IMR-90 (cell line): ENCODE measurements at regions not wholly inside any gene's neighbourhood (a gene's known extent, or its start where the extent isn't known, plus 50 kb on each side); places are given as distances from the start of the nearest gene placed in this dataset.
A peak's percentile ranks its signal among the peaks of the same experiment; 100 is the strongest.

Source experiments
- ATAC-seq: fragments of 200-7000 bp; cut with Tn5 transposase; 2 replicates; pipeline ENCODE4 v1.9.1; 2020; ENCODE audit warnings: low read depth, mild to moderate bottlenecking, moderate library complexity
- BruUV-seq: library from RNA; stranded (reverse); fragments of 400-500 nt; replicated peaks from 2 replicates; lab custom pipeline; 2021; lab: Mats Ljungman, UMichigan
- CTCF ChIA-PET: fragments of 300-600 bp; formaldehyde crosslinking; extraction: SDS; loops from one replicate; lab custom pipeline; 2021; ENCODE audit warnings: antibody characterized with exemption; lab: Yijun Ruan, JAX
- POLR2A ChIA-PET: fragments of 300-600 bp; sonication (Branson Sonifier 250); formaldehyde crosslinking; loops from one replicate; lab custom pipeline; 2022; ENCODE audit warnings: antibody characterized with exemption; ENCODE audit not compliant: unreplicated experiment; lab: Charles Lee
- DNase-seq: peaks from one replicate; pipeline ENCODE4 v3.0.0; 2013
- H2AFZ ChIP-seq: replicated peaks from 2 replicates; pipeline ENCODE3; 2013; ENCODE audit warnings: low read length, mild to moderate bottlenecking; ENCODE audit not compliant: poor library complexity
- H2AK5ac ChIP-seq: 2 replicates; pipeline ENCODE4 v1.6.1; 2013; ENCODE audit warnings: low read depth, low read length, inconsistent platforms
- H2AK9ac ChIP-seq: replicated peaks from 2 replicates; pipeline ENCODE3; 2013; ENCODE audit warnings: mild to moderate bottlenecking, low read depth, low read length, moderate library complexity; ENCODE audit not compliant: poor library complexity
- H2BK120ac ChIP-seq: 2 replicates; pipeline ENCODE4 v1.6.1; 2013; ENCODE audit warnings: low read depth, low read length, inconsistent platforms
- H2BK15ac ChIP-seq: 3 replicates; pipeline ENCODE4 v1.6.1; 2013; ENCODE audit warnings: low read depth, low read length, inconsistent platforms
- H2BK20ac ChIP-seq: 2 replicates; pipeline ENCODE4 v1.6.1; 2013; ENCODE audit warnings: low read depth, mild to moderate bottlenecking, inconsistent platforms, low read length, moderate library complexity
- H2BK5ac ChIP-seq: 2 replicates; pipeline ENCODE4 v1.6.1; 2013; ENCODE audit warnings: mild to moderate bottlenecking, low read depth, low read length, inconsistent platforms; ENCODE audit not compliant: poor library complexity, severe bottlenecking
- H3K14ac ChIP-seq: replicated peaks from 2 replicates; pipeline ENCODE4 v1.6.1; 2013; ENCODE audit warnings: low read depth, low read length, inconsistent platforms
- H3K18ac ChIP-seq: 2 replicates; pipeline ENCODE4 v1.6.1; 2013; ENCODE audit warnings: low read depth, low read length, control low read depth
- H3K23ac ChIP-seq: 2 replicates; pipeline ENCODE4 v1.6.1; 2013; ENCODE audit warnings: low read depth, low read length, inconsistent platforms
- H3K27ac ChIP-seq: 2 replicates; pipeline ENCODE4 v1.5.1; 2013; ENCODE audit warnings: mild to moderate bottlenecking, control low read depth, low read length; ENCODE audit not compliant: insufficient read depth
- H3K27me3 ChIP-seq: 2 replicates; pipeline ENCODE4 v1.6.1; 2013; ENCODE audit warnings: low read length; ENCODE audit not compliant: control insufficient read depth, insufficient read depth
- H3K36me3 ChIP-seq: 2 replicates; pipeline ENCODE4 v1.6.1; 2013; ENCODE audit warnings: low read length, mixed read lengths; ENCODE audit not compliant: control insufficient read depth, insufficient read depth
- H3K4ac ChIP-seq: 2 replicates; pipeline ENCODE4 v1.6.1; 2013; ENCODE audit warnings: low read depth, low read length, inconsistent platforms
- H3K4me1 ChIP-seq: 2 replicates; pipeline ENCODE4 v1.6.1; 2013; ENCODE audit warnings: low read length, mixed read lengths; ENCODE audit not compliant: control insufficient read depth, insufficient read depth
- H3K4me2 ChIP-seq: 2 replicates; pipeline ENCODE4 v1.6.1; 2013; ENCODE audit warnings: low read depth, mild to moderate bottlenecking, control low read depth, low read length, moderate library complexity
- H3K4me3 ChIP-seq: 2 replicates; pipeline ENCODE4 v1.5.1; 2013; ENCODE audit warnings: low read depth, mild to moderate bottlenecking, control low read depth, low read length, moderate library complexity; ENCODE audit not compliant: insufficient read depth
- H3K56ac ChIP-seq: 2 replicates; pipeline ENCODE4 v1.6.1; 2013; ENCODE audit warnings: low read length, inconsistent platforms; ENCODE audit not compliant: insufficient read depth; ENCODE audit errors: extremely low read depth
- H3K79me1 ChIP-seq, 2 experiments: 2 replicates each; pipeline ENCODE4 v1.6.1; 2013; ENCODE audit warnings: low read length in 2 of 2, inconsistent platforms in 1 of 2, low read depth in 1 of 2
- H3K9ac ChIP-seq: 2 replicates; pipeline ENCODE4 v1.6.1; 2013; ENCODE audit warnings: low read depth, low read length, control low read depth
- H3K9me1 ChIP-seq: 2 replicates; pipeline ENCODE4 v1.6.1; 2013; ENCODE audit warnings: low read length, inconsistent platforms; ENCODE audit not compliant: insufficient read depth
- H3K9me3 ChIP-seq: 2 replicates; pipeline ENCODE4 v1.6.1; 2013; ENCODE audit warnings: low read length; ENCODE audit not compliant: control insufficient read depth, insufficient read depth
- H4K20me1 ChIP-seq: 2 replicates; pipeline ENCODE4 v1.6.1; 2013; ENCODE audit warnings: low read length, inconsistent platforms; ENCODE audit not compliant: insufficient read depth
- H4K5ac ChIP-seq: 2 replicates; pipeline ENCODE4 v1.6.1; 2013; ENCODE audit warnings: mild to moderate bottlenecking, low read depth, low read length, control low read depth
- H4K8ac ChIP-seq, 2 experiments: 2 replicates each; pipeline ENCODE4 v1.6.1; 2013; ENCODE audit warnings: low read depth in 2 of 2, low read length in 2 of 2, control low read depth in 1 of 2, inconsistent platforms in 1 of 2
- H4K91ac ChIP-seq: 2 replicates; pipeline ENCODE4 v1.6.1; 2013; ENCODE audit warnings: low read depth, low read length, inconsistent platforms; ENCODE audit not compliant: insufficient read depth
- BHLHE40 ChIP-seq: fragments of 150-350 bp; IDR thresholded peaks from 2 replicates; pipeline ENCODE4 v1.6.1; 2016; ENCODE audit warnings: mild to moderate bottlenecking, low read depth, low read length
- CEBPB ChIP-seq: IDR thresholded peaks from 2 replicates; pipeline ENCODE4 v1.6.1; 2012; ENCODE audit warnings: low read depth, low read length, improper control_type of control experiment
- CTCF ChIP-seq: conservative IDR thresholded peaks from 2 replicates; pipeline ENCODE4 v1.5.1; 2012; ENCODE audit warnings: mild to moderate bottlenecking, low read depth, low read length, improper control_type of control experiment
- MXI1 ChIP-seq: IDR thresholded peaks from 2 replicates; pipeline ENCODE4 v1.6.1; 2012; ENCODE audit warnings: low read depth, mild to moderate bottlenecking, low read length, moderate library complexity, borderline replicate concordance
- RFX5 ChIP-seq: IDR thresholded peaks from 2 replicates; pipeline ENCODE4 v1.8.0; 2012; ENCODE audit warnings: low read depth, mild to moderate bottlenecking, low read length, moderate library complexity
- WGBS, 2 experiments: methylation state at CpG; one replicate each; pipeline versions ENCODE4 v1.1.5 to v1.1.7; 2013; ENCODE audit warnings: missing lambda C conversion rate in 2 of 2; ENCODE audit not compliant: insufficient read length in 1 of 2; ENCODE audit errors: extremely low coverage in 2 of 2; 5-methylcytosine and 5-hydroxymethylcytosine counted together
- dilution Hi-C: fragments of 300-500 bp; cut with HindIII; formaldehyde crosslinking; loops from one replicate; pipeline ENCODE4 v1.14.3; 2018; ENCODE audit warnings: low sequenced_read_pairs; ENCODE audit not compliant: unreplicated experiment
- in situ Hi-C: fragments of 300-500 bp; cut with MboI; formaldehyde crosslinking; loops from 3 replicates; pipeline ENCODE4 v1.14.3; 2019; ENCODE audit warnings: low sequenced_read_pairs, inconsistent platforms, mixed read lengths
- intact Hi-C: fragments of 100-400 bp; cut with micrococcal nuclease; formaldehyde crosslinking; loops from 2 replicates; pipeline ENCODE4 v1.10.0; 2022
- TF ChIP-seq, protein P1 (sequence below): fragments of 150-350 bp; IDR thresholded peaks from 2 replicates; pipeline ENCODE4 v1.6.1; 2016; ENCODE audit warnings: low read depth, mild to moderate bottlenecking, low read length, moderate library complexity, borderline replicate concordance
- TF ChIP-seq, protein P2 (sequence below): fragments of 150-350 bp; IDR thresholded peaks from 2 replicates; pipeline ENCODE4 v1.6.1; 2017; ENCODE audit warnings: mild to moderate bottlenecking, antibody characterized with exemption, low read length, low read depth

- no TSS peak for BruUV-seq
- H2AFZ ChIP-seq: no peak overlapping the region
- H2BK120ac ChIP-seq: no peak overlapping the region
- H3K56ac ChIP-seq: no peak overlapping the region
- dilution Hi-C loops (no loop called here), in situ Hi-C loops (no loop called here), intact Hi-C loops (loop anchor here (10.0 kb wide), 2 partner anchors 496 to 974 kb away; partner anchors contain the start of gene TGFB2)
- no peak overlapping the region for H3K18ac ChIP-seq
- H4K91ac ChIP-seq: no peak overlapping the region
- TF ChIP-seq CTCF: no peak
- TF ChIP-seq, protein P1, sequence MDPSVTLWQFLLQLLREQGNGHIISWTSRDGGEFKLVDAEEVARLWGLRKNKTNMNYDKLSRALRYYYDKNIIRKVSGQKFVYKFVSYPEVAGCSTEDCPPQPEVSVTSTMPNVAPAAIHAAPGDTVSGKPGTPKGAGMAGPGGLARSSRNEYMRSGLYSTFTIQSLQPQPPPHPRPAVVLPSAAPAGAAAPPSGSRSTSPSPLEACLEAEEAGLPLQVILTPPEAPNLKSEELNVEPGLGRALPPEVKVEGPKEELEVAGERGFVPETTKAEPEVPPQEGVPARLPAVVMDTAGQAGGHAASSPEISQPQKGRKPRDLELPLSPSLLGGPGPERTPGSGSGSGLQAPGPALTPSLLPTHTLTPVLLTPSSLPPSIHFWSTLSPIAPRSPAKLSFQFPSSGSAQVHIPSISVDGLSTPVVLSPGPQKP: no peak
- no peak for TF ChIP-seq BHLHE40
- no peak for TF ChIP-seq RFX5
- 0 out of 2 replicates have a peak, but pooled peaks have one; percentile 8 for TF ChIP-seq CEBPB
- TF ChIP-seq, protein P2, sequence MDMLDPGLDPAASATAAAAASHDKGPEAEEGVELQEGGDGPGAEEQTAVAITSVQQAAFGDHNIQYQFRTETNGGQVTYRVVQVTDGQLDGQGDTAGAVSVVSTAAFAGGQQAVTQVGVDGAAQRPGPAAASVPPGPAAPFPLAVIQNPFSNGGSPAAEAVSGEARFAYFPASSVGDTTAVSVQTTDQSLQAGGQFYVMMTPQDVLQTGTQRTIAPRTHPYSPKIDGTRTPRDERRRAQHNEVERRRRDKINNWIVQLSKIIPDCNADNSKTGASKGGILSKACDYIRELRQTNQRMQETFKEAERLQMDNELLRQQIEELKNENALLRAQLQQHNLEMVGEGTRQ: no peak
- no peak for TF ChIP-seq MXI1
- H2AK5ac ChIP-seq: no peak overlapping the region
- no peaks in the 10 kb centered on the region for H3K36me3 ChIP-seq
- H4K20me1 ChIP-seq: no peaks in the 10 kb centered on the region
- no peak for ATAC-seq
- no peak overlapping the region for H2BK5ac ChIP-seq
- H4K5ac ChIP-seq: no peak overlapping the region
- no peak overlapping the region for H2BK20ac ChIP-seq
- DNase-seq: no peak
- peaks cover 5% of the 10 kb centered on the region for H3K27me3 ChIP-seq
- H4K8ac ChIP-seq: no peak overlapping the region
- no peaks in the 10 kb centered on the region for H3K79me1 ChIP-seq
- POLR2A ChIA-PET: no interaction called here
- no peak overlapping the region for H2AK9ac ChIP-seq
- H3K4me1 ChIP-seq: peaks cover 5% of the 10 kb centered on the region
- no peaks in the 10 kb centered on the region; the same call in 1 of the 2 replicates for H3K9me1 ChIP-seq
- no peak overlapping the region for H3K9ac ChIP-seq
- H3K4ac ChIP-seq: no peak overlapping the region
- no peak overlapping the region for H2BK15ac ChIP-seq
- H3K27ac ChIP-seq: no peak overlapping the region
- H3K4me3 ChIP-seq: no peak overlapping the region
- H3K23ac ChIP-seq: no peak overlapping the region
- H3K14ac ChIP-seq: no peak overlapping the region
- no CpG with 5 or more reads among the region's 4 CpGs for WGBS, 2 experiments
- H3K9me3 ChIP-seq: no peaks in the 10 kb centered on the region; the same call in 1 of the 2 replicates
- CTCF ChIA-PET: no interaction called here
- H3K4me2 ChIP-seq: no peak overlapping the region
Measured at GRCh38 chr1:219318826-219319225, 145.1 kb downstream of the LYPLAL1 start.
